ENCODE measurements at regions not wholly inside any gene's neighbourhood (a gene's known extent, or its start where the extent isn't known, plus 50 kb on each side); places are given as distances from the start of the nearest gene placed in this dataset.

DNA sequence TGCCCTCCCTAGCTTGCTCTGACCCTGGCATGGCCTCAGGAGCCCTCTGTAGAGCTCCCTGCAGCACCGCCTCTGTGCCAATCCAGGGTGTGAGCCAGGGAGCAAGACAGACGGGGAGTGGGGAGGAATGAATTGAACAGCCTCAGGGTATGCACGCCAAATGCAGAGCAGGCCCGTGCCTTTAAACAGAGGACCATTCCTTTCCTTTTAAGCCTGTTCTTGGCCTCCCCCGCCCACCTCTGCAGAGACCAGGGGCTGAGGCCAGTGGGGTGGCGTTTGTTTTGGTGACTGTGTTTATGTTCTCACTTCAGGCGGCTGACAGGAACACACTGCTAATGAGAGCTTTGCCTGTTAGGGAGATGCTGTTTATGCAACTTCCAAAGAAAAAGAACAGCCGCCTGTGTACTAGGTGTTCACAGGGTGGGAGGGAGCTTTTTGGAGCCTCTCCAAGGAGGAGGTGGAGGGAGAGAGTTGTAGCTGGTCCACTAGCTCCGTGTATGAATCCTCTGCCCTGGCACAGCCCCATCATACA is 528.1 kb upstream of the DPP6 start:
- Histone ChIP-seq H3K36me3 (no peaks in the 10 kb centered on the region), H3K9me3 (no peaks in the 10 kb centered on the region), H3K27me3 (no peaks in the 10 kb centered on the region), H3K27ac (peak overlapping the region in 1 of 4 donors; percentile 64), H3K4me1 (no peaks in the 10 kb centered on the region), H3K4me3 (no peak overlapping the region)
- DNase-seq: no peak
- no peak for TF ChIP-seq POLR2A (IDR thresholded peaks at IDR 0.05)
- TF ChIP-seq, protein P1, sequence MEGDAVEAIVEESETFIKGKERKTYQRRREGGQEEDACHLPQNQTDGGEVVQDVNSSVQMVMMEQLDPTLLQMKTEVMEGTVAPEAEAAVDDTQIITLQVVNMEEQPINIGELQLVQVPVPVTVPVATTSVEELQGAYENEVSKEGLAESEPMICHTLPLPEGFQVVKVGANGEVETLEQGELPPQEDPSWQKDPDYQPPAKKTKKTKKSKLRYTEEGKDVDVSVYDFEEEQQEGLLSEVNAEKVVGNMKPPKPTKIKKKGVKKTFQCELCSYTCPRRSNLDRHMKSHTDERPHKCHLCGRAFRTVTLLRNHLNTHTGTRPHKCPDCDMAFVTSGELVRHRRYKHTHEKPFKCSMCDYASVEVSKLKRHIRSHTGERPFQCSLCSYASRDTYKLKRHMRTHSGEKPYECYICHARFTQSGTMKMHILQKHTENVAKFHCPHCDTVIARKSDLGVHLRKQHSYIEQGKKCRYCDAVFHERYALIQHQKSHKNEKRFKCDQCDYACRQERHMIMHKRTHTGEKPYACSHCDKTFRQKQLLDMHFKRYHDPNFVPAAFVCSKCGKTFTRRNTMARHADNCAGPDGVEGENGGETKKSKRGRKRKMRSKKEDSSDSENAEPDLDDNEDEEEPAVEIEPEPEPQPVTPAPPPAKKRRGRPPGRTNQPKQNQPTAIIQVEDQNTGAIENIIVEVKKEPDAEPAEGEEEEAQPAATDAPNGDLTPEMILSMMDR (IDR thresholded peaks at IDR 0.05): no peak

DNA sequence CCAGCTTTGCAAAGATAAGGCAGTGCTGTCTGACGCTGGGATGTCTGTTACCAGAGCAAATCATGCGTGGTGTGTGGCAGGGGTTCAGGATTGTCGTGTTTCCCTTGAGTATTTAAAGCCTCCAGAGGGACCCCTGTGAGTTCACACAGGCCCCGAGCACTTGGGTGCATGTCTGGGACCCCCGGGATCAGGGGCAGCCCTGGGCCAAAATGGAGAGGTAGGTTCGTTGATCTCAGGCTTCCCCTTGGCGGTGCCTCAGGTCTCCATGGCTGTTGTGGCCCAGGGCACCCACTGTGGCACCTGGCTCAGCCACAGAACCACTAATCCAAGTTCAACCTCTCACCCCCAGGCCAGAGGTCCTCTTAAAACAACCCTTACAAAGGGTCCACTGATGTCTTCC is 523.1 kb upstream of the DPP6 start:
- TF ChIP-seq, protein P1 (IDR thresholded peaks at IDR 0.05): no peak
- TF ChIP-seq POLR2A (IDR thresholded peaks at IDR 0.05): no peak
- no peak overlapping the region for H3K27ac ChIP-seq
- no peak for DNase-seq

DNA sequence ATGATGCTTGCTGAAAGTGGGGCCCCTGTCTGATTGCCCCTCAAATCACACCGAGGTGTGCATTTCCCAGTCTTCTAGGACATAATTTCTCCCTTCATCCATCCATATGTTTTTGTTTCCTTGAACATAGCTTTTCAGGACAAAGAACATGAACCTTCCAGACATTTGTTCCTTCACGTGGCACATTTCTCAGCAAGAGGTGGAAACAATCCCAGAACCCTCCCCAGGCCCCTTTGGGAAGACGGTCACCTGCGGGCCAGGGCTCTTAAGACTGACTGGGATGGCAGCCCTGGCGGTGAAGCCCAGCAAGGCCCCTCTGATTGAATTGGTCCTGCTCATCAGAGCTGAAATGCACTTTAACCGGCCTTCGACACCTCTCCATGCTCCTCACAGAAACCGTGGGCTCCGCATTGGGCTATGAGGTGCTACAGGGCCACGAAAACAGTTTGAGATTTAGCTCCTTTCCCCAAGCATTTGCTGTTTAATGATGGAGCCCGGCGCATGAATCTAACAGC is 522.5 kb upstream of the DPP6 start:
- Histone ChIP-seq H3K36me3 (no peaks in the 10 kb centered on the region), H3K4me1 (no peaks in the 10 kb centered on the region), H3K4me3 (no peak overlapping the region), H3K27me3 (no peaks in the 10 kb centered on the region), H3K9me3 (no peaks in the 10 kb centered on the region), H3K27ac (no peak overlapping the region)
- TF ChIP-seq, protein P1 (IDR thresholded peaks at IDR 0.05): no peak
- TF ChIP-seq POLR2A (IDR thresholded peaks at IDR 0.05): no peak
- DNase-seq: no peak

More for the DNA sequence above, 523.1 kb upstream of the DPP6 start:
- Histone ChIP-seq H3K9me3 (no peaks in the 10 kb centered on the region), H3K36me3 (no peaks in the 10 kb centered on the region), H3K27me3 (no peaks in the 10 kb centered on the region), H3K4me3 (no peak overlapping the region), H3K4me1 (no peaks in the 10 kb centered on the region)

DNA sequence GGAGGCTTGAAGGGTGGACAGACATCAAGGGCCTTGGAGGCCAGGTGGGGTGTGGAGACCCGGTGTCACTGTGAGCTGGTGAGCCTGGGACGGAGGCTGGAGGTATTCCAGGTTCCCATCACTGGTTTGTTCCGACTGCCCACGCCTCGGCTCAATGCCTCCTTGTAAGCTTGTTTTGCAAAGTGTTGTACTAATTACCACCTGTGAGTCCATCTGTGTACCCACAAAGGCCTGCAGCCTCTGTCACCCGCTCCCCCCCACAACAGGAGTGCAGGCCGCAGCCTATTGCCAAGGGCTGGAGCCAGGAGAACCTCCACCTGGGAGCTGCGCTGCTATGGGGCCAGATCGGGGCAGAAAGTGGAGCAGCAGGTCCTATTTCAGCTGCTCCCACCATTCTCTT is 521.8 kb upstream of the DPP6 start:
- Histone ChIP-seq H3K27me3 (no peaks in the 10 kb centered on the region), H3K27ac (no peak overlapping the region), H3K4me3 (no peak overlapping the region), H3K4me1 (no peaks in the 10 kb centered on the region), H3K9me3 (no peaks in the 10 kb centered on the region), H3K36me3 (no peaks in the 10 kb centered on the region)
- no peak for DNase-seq
- TF ChIP-seq, protein P1 (IDR thresholded peaks at IDR 0.05): no peak
- no peak for TF ChIP-seq POLR2A (IDR thresholded peaks at IDR 0.05)

DNA sequence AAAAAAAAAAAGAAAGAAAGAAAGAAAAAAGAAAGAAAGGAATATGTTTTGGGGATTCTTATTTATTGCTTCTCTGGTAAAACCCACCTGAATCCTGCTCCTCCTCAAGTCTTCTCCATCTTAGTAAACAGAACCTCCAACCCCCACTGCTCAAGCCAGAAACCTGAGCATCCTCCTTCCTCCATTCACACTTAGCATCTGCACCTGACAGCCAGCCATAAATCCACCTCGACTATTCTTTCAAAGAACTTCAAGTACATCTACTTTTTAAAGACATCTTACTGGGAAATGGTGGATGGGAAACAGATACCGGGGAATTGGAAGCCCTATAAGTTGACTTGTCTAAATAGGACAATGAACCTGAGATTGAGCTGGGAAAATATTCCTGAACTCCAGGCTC is 519.9 kb upstream of the DPP6 start:
- no peak for DNase-seq
- H3K9me3 ChIP-seq: no peaks in the 10 kb centered on the region
- no peaks in the 10 kb centered on the region for H3K36me3 ChIP-seq
- no peaks in the 10 kb centered on the region for H3K27me3 ChIP-seq
- no peaks in the 10 kb centered on the region for H3K4me1 ChIP-seq
- no peak overlapping the region for H3K4me3 ChIP-seq
- H3K27ac ChIP-seq: no peak overlapping the region
- no peak for TF ChIP-seq POLR2A (IDR thresholded peaks at IDR 0.05)
- TF ChIP-seq, protein P1 (IDR thresholded peaks at IDR 0.05): no peak

DNA sequence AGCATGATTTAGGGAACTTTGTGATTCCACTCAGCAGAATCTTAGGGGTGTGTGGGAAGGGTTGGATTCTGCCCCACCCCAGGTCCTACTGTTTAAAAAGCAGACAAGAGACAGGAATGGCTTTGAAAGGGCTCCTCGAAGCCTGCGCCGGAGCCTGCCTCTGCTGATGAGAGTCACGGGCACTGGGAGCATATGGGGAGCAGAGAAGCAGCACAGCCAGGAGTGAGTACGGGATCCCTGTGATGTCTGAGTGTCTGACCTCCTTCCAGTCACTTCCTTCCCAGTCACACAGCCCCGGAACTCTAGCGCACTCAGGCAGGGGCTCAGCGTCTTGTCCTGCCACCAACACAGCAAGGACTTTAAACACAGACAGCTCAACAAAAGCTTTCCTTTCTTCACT is 514.9 kb upstream of the DPP6 start:
- no peaks in the 10 kb centered on the region for H3K9me3 ChIP-seq
- H3K36me3 ChIP-seq: no peaks in the 10 kb centered on the region
- H3K4me1 ChIP-seq: no peaks in the 10 kb centered on the region
- H3K27me3 ChIP-seq: no peaks in the 10 kb centered on the region
- no peak overlapping the region for H3K27ac ChIP-seq
- no peak overlapping the region for H3K4me3 ChIP-seq
- no peak for TF ChIP-seq POLR2A (IDR thresholded peaks at IDR 0.05)
- TF ChIP-seq, protein P1 (IDR thresholded peaks at IDR 0.05): no peak
- no peak for DNase-seq

Measured in Peyer's patch (tissue), 4 donors.